HUES48 (cell line): ENCODE measurements at regions not wholly inside any gene's neighbourhood (a gene's known extent, or its start where the extent isn't known, plus 50 kb on each side); places are given as distances from the start of the nearest gene placed in this dataset.
"Not testable (repeated sequence)": the region's sequence is repeated elsewhere in the genome, so short reads cannot be mapped to it uniquely, and the experiment has no call there.

Experiments
- H3K27ac ChIP-seq: one replicate; pipeline ENCODE4 v1.7.0; 2013; ENCODE audit warnings: low read depth, low read length, inconsistent platforms
- H3K27me3 ChIP-seq: 2 replicates; pipeline ENCODE4 v1.6.1; 2013; ENCODE audit warnings: mild to moderate bottlenecking, low read length; ENCODE audit not compliant: control insufficient read depth, insufficient read depth
- H3K36me3 ChIP-seq: 2 replicates; pipeline ENCODE4 v1.6.1; 2013; ENCODE audit warnings: low read length; ENCODE audit not compliant: control insufficient read depth, insufficient read depth
- H3K4me1 ChIP-seq: 2 replicates; pipeline ENCODE4 v1.6.1; 2013; ENCODE audit warnings: mild to moderate bottlenecking, low read length; ENCODE audit not compliant: control insufficient read depth, insufficient read depth
- H3K4me3 ChIP-seq: 2 replicates; pipeline ENCODE4 v1.5.1; 2013; ENCODE audit warnings: mild to moderate bottlenecking, low read depth, low read length
- H3K9ac ChIP-seq: 2 replicates; pipeline ENCODE4 v1.6.1; 2013; ENCODE audit warnings: mild to moderate bottlenecking, low read depth, low read length, moderate library complexity
- H3K9me3 ChIP-seq: 2 replicates; pipeline ENCODE4 v1.6.1; 2013; ENCODE audit warnings: low read length; ENCODE audit not compliant: control insufficient read depth, insufficient read depth

- Histone ChIP-seq H3K27ac (no peak overlapping the region), H3K36me3 (no peaks in the 10 kb centered on the region), H3K9ac (no peak overlapping the region), H3K4me3 (no peak overlapping the region), H3K4me1 (peaks cover 16% of the 10 kb centered on the region), H3K27me3 (no peaks in the 10 kb centered on the region), H3K9me3 (no peaks in the 10 kb centered on the region)
Measured at GRCh38 chr7:39758234-39758970, 135.0 kb downstream of the RALA start.

DNA sequence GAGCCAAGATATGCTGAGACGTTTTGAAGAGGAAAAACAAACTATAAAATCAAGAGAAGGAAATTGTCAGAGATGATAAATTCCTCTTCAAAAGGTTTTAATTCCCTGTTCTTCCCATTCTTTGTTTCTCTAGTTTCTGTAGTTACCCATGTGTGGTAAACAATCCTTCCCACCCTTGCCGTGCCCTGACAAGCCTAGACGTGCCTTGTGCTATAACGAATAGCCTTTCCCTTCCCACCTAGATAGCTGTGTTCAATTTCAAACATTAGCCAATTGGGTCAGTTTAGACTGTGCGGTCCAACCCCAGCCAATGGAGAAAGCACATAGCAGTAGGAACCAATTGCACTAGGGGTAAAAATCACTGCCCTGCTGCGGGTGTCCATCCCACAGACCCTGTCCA, 138.1 kb downstream of the RALA start:
- Histone ChIP-seq H3K27ac (no peak overlapping the region), H3K9ac (no peak overlapping the region), H3K4me3 (no peak overlapping the region), H3K27me3 (no peaks in the 10 kb centered on the region), H3K9me3 (no peaks in the 10 kb centered on the region), H3K4me1 (peaks cover 17% of the 10 kb centered on the region), H3K36me3 (no peaks in the 10 kb centered on the region)

DNA sequence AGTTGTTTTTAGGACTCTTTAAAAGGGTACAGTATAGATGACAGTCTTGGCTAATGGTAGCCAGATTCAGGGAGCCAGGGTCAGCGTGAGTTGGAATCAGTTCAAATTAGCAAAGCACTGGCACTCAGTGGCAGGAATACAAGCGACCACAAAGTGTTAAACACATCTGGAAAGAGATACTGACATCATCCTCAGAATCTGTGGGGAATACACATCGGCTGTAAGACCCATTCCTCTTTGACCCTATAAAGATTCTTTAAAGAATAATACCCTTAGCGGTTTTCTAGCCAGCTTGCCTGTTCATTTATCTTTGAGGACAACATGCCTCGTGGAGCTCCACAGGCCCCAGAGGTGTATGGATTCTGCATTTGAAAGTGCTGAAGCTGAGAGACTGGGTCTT, 139.1 kb downstream of the RALA start:
- H3K4me3 ChIP-seq, H3K27me3 ChIP-seq, H3K9ac ChIP-seq, H3K9me3 ChIP-seq, H3K27ac ChIP-seq, H3K36me3 ChIP-seq: not testable (repeated sequence)
- peaks cover 17% of the 10 kb centered on the region for H3K4me1 ChIP-seq

DNA sequence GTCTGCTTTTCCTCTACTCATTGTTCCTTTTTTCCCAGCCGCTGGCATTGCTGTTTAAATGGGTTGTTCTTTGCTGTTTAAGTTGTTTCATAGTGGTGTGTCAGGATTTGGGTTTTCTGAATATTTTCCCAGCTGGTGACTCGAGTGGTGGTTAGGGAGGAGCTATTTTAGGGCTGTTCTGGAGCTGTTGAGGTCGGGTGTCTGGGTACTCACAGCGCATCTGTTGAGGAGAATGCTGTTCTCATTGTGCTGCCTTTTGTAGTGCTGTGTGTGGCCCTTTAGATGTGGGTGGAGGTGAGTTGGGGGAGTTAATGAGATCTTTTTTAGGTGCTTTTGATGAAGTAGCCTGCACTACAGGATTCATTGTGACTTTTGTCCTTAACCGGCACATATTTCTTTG, 139.5 kb downstream of the RALA start:
- H3K4me1 ChIP-seq: peaks cover 17% of the 10 kb centered on the region
- H3K9ac ChIP-seq, H3K9me3 ChIP-seq, H3K27me3 ChIP-seq, H3K4me3 ChIP-seq, H3K27ac ChIP-seq, H3K36me3 ChIP-seq: not testable (repeated sequence)

GRCh38 chr7:39765833-39766232, 142.5 kb downstream of the RALA start:
- H3K9me3 ChIP-seq, H3K4me3 ChIP-seq, H3K9ac ChIP-seq, H3K27ac ChIP-seq, H3K27me3 ChIP-seq: not testable (repeated sequence)
- peaks cover 17% of the 10 kb centered on the region for H3K4me1 ChIP-seq
- H3K36me3 ChIP-seq: peaks cover 10% of the 10 kb centered on the region

GRCh38 chr7:39768439-39768838, 145.1 kb downstream of the RALA start:
- not testable (repeated sequence) for H3K4me1 ChIP-seq, H3K9me3 ChIP-seq, H3K4me3 ChIP-seq, H3K27ac ChIP-seq, H3K27me3 ChIP-seq, H3K9ac ChIP-seq
- peaks cover 11% of the 10 kb centered on the region for H3K36me3 ChIP-seq

DNA sequence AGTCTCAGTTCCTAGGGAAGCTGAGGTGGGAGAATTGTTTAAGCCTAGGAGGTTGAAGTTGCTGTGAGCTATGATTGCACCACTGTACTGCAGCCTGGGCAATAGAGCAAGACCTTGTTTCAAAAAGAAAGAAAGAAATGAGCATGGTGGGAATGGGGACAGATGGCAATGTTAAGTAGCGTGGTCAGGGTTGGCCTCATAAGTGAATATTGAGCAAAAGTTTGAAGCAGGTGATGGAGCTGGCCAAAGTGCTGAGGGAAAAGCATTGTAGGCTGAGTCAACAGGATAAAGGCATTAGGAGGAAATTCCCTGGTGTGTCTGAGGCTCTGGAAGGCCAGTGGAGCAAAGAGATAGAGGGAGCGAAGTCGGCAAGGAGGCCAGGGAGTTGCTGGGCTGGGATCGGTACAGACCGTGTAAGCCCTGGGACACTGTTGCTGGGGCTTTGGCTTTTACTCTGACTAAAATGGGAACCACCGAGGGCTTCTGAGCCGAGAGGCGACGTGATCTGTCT, 151.0 kb downstream of the RALA start:
- H3K4me1 ChIP-seq, H3K9me3 ChIP-seq, H3K4me3 ChIP-seq, H3K27ac ChIP-seq, H3K27me3 ChIP-seq, H3K9ac ChIP-seq, H3K36me3 ChIP-seq: not testable (repeated sequence)

DNA sequence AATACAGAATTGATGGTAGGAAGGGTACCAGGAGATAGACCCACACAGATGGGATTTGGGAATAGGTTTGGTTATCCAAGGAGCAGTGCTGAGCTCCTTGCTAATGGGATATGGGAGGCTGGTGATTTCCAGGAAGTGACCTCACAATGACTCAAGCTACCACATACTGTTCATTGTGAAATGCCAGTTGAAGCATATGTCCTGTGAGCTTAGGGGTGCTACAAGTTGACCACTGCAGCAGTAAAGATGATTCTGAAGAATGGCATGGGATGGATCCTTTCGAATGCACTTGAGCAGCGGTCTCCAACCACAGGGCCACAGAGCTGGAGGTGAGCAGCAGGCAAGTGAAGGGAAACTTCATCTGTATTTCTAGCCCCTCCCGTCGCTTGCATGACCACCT, 158.2 kb downstream of the RALA start:
- not testable (repeated sequence) for H3K27me3 ChIP-seq, H3K4me3 ChIP-seq, H3K4me1 ChIP-seq, H3K36me3 ChIP-seq, H3K27ac ChIP-seq, H3K9me3 ChIP-seq, H3K9ac ChIP-seq

DNA sequence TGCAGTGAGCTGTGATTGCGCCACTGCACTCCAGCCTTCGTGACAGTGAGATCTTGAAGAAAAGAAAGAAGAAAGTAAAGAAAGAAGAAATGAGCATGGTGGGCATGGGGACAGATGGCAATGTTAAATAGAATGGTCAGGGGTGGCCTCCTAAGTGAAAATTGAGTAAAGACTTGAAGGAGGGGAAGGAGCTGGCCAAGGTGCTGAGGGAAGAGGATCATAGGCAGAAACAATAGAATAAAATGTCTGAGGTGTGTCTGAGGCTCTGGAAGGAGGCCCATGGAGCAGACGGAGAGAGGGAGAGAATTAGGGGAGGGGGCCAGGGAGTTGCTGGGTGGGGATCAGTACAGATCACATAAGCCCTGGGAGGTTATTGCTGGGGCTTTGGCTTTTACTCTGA, 163.1 kb downstream of the RALA start:
- not testable (repeated sequence) for H3K9me3 ChIP-seq, H3K27me3 ChIP-seq, H3K4me3 ChIP-seq, H3K27ac ChIP-seq, H3K4me1 ChIP-seq, H3K36me3 ChIP-seq, H3K9ac ChIP-seq

DNA sequence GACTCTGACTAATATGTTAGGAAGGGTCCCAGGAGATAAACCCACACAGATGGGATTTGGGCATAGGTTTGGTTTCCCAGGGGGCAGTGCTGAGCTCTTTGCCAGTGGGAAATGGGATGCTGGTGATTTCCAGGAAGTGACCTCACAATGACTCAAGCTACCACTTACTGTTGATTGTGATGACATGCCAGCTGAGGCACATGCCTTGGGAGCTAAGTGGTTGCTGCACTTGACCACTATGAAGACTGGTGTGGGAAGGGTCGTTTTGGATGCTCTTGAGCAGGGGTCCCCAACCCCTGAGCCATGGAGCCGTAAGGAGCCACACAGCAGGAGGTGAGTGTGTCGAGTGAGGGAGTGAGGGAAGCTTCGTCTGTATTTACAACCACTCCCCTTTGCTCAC, 159.0 kb upstream of the CDK13 start:
- H3K4me3 ChIP-seq, H3K4me1 ChIP-seq, H3K9me3 ChIP-seq, H3K36me3 ChIP-seq, H3K27ac ChIP-seq, H3K27me3 ChIP-seq, H3K9ac ChIP-seq: not testable (repeated sequence)

GRCh38 chr7:39791911-39792310, 158.1 kb upstream of the CDK13 start:
- not testable (repeated sequence) for H3K9ac ChIP-seq, H3K36me3 ChIP-seq, H3K9me3 ChIP-seq, H3K27ac ChIP-seq, H3K27me3 ChIP-seq, H3K4me3 ChIP-seq, H3K4me1 ChIP-seq

DNA sequence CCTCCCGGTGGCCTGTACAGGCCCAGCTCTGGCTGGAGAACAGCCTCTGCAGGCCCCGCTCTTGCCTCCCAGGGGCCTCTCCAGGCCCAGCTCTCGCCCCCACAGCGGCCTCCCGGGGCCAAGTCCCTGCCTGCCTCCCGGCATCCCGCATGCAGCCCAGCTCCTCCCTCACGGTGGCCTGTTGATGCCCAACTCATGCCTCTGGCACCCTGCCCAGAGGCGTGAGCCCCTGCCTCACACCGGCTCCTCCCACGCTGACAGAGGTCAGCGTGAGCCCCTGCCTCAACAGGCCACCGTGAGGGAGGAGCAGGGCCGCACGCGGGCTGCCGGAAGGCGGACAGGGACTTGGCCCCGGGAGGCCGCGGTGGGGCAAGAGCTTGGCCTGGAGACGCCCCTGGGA, 157.0 kb upstream of the CDK13 start:
- H3K9me3 ChIP-seq: not testable (repeated sequence)

More for the DNA sequence above, 157.0 kb upstream of the CDK13 start:
- not testable (repeated sequence) for H3K9ac ChIP-seq, H3K27ac ChIP-seq, H3K36me3 ChIP-seq, H3K4me1 ChIP-seq, H3K4me3 ChIP-seq, H3K27me3 ChIP-seq
